Peyer's patch (tissue), 4 donors: ENCODE measurements at regions not wholly inside any gene's neighbourhood (a gene's known extent, or its start where the extent isn't known, plus 50 kb on each side); places are given as distances from the start of the nearest gene placed in this dataset.

Experiments used
- DNase-seq, 3 donors: peaks; one replicate each; pipeline ENCODE4 v3.0.0-alpha.2; 2017 to 2019
- H3K27ac ChIP-seq, 4 donors: fragments of 200-600 bp; sonication (generic); one replicate each; pipeline ENCODE4 v1.5.1; 2016 to 2019
- H3K27me3 ChIP-seq, 2 donors: fragments of 200-600 bp; sonication (generic); one replicate each; pipeline ENCODE4 v1.5.1; 2019
- H3K36me3 ChIP-seq, 3 donors: fragments of 200-600 bp; sonication (generic); one replicate each; pipeline ENCODE4 v1.5.1; 2016 to 2019
- H3K4me1 ChIP-seq, 4 donors: fragments of 200-600 bp; sonication (generic); one replicate each; pipeline ENCODE4 v1.5.1; 2016 to 2019
- H3K4me3 ChIP-seq, 4 donors: fragments of 200-600 bp; sonication (generic); 1 replicate in 3 of 4; 2 replicates in 1 of 4; pipeline ENCODE4 v1.5.1; 2016 to 2019; ENCODE audit warnings: mild to moderate bottlenecking in 1 of 4
- H3K9me3 ChIP-seq, 4 donors: fragments of 200-600 bp; sonication (generic); one replicate each; pipeline ENCODE4 v1.5.1; 2016 to 2019; ENCODE audit warnings: mild to moderate bottlenecking in 1 of 4
- POLR2A ChIP-seq, 2 donors: fragments of 450-650 bp; IDR thresholded peaks; one replicate each; pipeline ENCODE4 v1.5.1; 2017; ENCODE audit warnings: antibody characterized with exemption in 2 of 2, mild to moderate bottlenecking in 2 of 2, moderate library complexity in 2 of 2
- TF ChIP-seq, protein P1 (sequence below), 6 experiments: fragments of 450-650 bp in 4 of 6; fragments of 200-600 bp in 2 of 6; sonication (generic) in 1 of 6; IDR thresholded peaks; one replicate each; pipeline ENCODE4 v1.5.1; 2017 to 2019; ENCODE audit warnings: antibody characterized with exemption in 6 of 6, mild to moderate bottlenecking in 3 of 6, moderate library complexity in 1 of 6

DNA sequence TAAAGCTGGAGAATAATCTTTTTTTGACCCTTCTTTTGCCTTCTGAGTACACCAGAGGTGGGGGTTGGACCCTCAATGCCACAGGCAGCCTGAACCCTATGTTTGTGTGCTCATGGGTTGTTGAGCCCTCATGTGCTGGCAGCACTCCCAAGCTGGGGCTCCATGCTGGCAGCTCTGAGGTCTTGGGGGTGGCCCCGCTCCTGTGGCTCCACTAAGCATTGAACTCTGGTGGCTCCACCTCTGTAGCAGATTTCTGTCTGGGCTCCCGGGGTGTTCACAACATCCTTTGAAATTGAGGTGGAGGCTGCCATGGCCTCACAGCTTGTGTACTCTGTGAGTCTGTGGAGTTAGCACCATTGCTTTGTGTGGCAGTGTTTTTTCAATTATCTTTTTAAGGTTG lies 557.4 kb upstream of the SEL1L start:
- TF ChIP-seq POLR2A (IDR thresholded peaks at IDR 0.05) = no peak
- TF ChIP-seq, protein P1, sequence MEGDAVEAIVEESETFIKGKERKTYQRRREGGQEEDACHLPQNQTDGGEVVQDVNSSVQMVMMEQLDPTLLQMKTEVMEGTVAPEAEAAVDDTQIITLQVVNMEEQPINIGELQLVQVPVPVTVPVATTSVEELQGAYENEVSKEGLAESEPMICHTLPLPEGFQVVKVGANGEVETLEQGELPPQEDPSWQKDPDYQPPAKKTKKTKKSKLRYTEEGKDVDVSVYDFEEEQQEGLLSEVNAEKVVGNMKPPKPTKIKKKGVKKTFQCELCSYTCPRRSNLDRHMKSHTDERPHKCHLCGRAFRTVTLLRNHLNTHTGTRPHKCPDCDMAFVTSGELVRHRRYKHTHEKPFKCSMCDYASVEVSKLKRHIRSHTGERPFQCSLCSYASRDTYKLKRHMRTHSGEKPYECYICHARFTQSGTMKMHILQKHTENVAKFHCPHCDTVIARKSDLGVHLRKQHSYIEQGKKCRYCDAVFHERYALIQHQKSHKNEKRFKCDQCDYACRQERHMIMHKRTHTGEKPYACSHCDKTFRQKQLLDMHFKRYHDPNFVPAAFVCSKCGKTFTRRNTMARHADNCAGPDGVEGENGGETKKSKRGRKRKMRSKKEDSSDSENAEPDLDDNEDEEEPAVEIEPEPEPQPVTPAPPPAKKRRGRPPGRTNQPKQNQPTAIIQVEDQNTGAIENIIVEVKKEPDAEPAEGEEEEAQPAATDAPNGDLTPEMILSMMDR (IDR thresholded peaks at IDR 0.05) = no peak
- H3K4me1 ChIP-seq = no peaks in the 10 kb centered on the region
- H3K36me3 ChIP-seq = no peaks in the 10 kb centered on the region
- H3K9me3 ChIP-seq = no peaks in the 10 kb centered on the region
- no peak overlapping the region for H3K4me3 ChIP-seq
- H3K27ac ChIP-seq = no peak overlapping the region
- DNase-seq = no peak
- no peaks in the 10 kb centered on the region for H3K27me3 ChIP-seq

DNA sequence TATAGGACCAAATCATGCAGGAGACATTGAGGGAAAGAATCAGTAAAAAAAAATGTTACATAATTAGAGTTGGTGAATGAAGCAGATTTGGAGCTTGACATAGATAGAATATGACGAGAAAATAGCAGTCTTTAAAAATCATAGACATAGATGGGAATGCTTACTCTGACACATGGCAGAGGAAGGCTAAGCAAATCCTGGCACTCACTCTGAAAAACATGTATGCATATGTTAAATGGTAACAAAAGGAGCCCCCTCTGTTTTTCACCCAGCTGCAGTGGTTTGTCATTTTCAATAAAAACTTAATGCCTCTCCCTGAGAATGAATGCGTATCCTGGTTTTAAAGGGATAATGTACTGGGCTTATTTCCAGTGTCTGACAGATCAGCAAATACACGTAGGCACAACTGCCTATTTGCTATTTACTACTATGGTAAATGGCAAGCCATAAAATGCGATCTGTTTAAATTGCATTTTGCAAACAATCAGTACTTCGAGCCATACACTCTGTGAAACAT lies 561.2 kb upstream of the SEL1L start:
- Histone ChIP-seq H3K4me1 (no peaks in the 10 kb centered on the region), H3K36me3 (no peaks in the 10 kb centered on the region), H3K27me3 (no peaks in the 10 kb centered on the region), H3K4me3 (no peak overlapping the region), H3K27ac (no peak overlapping the region), H3K9me3 (no peaks in the 10 kb centered on the region)
- TF ChIP-seq, protein P1 (IDR thresholded peaks at IDR 0.05) = no peak
- TF ChIP-seq POLR2A (IDR thresholded peaks at IDR 0.05) = no peak
- DNase-seq = no peak

DNA sequence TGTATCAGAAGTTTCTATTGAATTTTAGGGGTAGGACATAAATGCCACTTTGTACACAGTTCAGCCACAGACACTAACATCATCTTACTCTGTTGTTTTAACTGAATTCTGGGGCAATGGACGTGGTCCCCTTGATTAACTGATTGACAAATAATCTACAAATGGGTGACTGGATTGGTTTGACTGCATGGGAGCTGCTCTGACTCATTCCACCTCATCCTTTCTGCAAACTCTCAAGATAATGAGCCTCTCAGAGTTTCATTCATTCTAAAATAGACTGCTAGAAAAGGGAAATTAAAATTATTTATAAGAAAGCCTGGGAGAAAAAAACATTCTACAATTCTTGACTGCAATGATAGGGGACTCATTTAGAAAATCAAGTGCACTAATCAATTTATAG lies 570.4 kb upstream of the SEL1L start:
- Histone ChIP-seq H3K27me3 (no peaks in the 10 kb centered on the region), H3K36me3 (no peaks in the 10 kb centered on the region), H3K9me3 (no peaks in the 10 kb centered on the region), H3K4me1 (no peaks in the 10 kb centered on the region), H3K27ac (no peak overlapping the region), H3K4me3 (no peak overlapping the region)
- DNase-seq = no peak
- TF ChIP-seq, protein P1 (IDR thresholded peaks at IDR 0.05) = no peak
- TF ChIP-seq POLR2A (IDR thresholded peaks at IDR 0.05) = no peak

DNA sequence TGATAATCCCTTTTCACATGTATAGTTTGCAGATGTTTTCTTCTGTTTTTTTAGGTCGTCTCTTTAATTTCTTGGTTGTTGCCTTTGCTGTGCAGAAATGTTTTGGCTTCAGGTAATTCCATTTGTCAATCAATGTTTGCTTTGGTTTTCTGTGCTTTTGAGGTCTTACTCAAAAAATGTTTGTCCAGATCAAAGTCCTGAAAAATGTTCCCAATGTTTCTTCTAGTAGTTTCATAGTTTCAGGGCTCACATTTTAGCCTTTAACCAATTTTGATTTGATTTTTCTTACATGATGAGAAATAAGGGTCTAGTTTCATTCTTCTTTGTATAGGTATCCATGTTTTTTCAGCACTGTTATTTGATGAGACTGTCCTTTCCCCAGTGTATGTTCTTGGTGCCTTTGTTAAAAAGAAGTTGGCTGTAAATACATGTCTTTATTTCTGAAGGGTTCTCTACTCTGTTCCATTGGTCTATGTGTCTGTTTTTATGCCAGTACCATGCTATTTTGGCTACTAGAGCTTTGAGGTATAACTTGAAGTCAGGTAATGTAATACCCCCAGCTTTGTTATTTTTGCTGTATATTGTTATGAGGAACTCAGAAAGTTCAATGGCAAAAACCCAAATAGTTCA lies 578.7 kb upstream of the SEL1L start:
- DNase-seq = no peak
- H3K27me3 ChIP-seq = no peaks in the 10 kb centered on the region
- TF ChIP-seq POLR2A (IDR thresholded peaks at IDR 0.05) = no peak
- TF ChIP-seq, protein P1 (IDR thresholded peaks at IDR 0.05) = no peak
- H3K36me3 ChIP-seq = no peaks in the 10 kb centered on the region
- H3K4me3 ChIP-seq = no peak overlapping the region
- H3K4me1 ChIP-seq = no peaks in the 10 kb centered on the region
- no peak overlapping the region for H3K27ac ChIP-seq
- no peaks in the 10 kb centered on the region for H3K9me3 ChIP-seq

DNA sequence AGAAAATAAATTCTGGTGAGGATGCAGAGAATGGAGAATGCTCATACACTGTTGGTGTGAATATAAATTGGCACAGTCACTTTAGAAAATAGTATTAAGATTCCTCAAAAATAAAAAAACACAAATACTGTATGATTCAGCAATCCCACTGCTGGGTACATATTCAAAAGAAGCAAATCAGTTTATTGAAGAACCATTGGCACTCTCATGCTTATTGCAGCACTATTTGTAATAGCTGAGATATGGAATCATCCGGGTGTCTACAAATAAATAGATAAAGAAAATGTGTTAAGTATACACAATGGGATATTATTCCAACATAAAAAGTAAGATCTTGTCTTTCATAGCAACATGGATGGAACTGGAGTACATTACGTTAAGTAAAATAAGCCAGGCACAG lies 579.4 kb upstream of the SEL1L start:
- no peaks in the 10 kb centered on the region for H3K4me1 ChIP-seq
- H3K9me3 ChIP-seq = no peaks in the 10 kb centered on the region
- H3K27me3 ChIP-seq = no peaks in the 10 kb centered on the region
- no peak overlapping the region for H3K27ac ChIP-seq
- no peak overlapping the region for H3K4me3 ChIP-seq
- no peak for DNase-seq
- TF ChIP-seq POLR2A (IDR thresholded peaks at IDR 0.05) = no peak
- H3K36me3 ChIP-seq = no peaks in the 10 kb centered on the region

DNA sequence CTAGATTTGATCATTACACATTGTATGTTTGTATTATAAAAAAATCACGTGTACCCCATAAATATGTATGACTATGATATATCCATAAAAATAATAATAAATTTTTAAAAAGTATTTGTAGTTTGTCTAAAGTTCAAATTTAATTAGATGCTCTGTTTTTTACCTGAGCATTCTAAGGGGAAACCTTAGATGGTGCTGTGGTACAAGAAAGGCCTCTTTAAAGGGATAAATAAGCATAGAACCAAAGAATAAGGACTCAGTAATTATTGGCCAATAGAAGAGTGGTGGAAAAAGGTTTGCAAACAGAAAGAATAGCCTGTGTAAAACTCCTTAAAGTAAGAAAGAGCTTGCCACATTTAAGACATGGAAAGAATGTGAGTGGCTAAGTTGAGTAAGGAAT lies 580.1 kb upstream of the SEL1L start:
- H3K4me1 ChIP-seq = no peaks in the 10 kb centered on the region
- TF ChIP-seq, protein P1 (IDR thresholded peaks at IDR 0.05) = no peak
- no peak for TF ChIP-seq POLR2A (IDR thresholded peaks at IDR 0.05)
- no peak for DNase-seq
- H3K4me3 ChIP-seq = no peak overlapping the region
- no peaks in the 10 kb centered on the region for H3K27me3 ChIP-seq
- H3K27ac ChIP-seq = no peak overlapping the region
- H3K9me3 ChIP-seq = no peaks in the 10 kb centered on the region
- H3K36me3 ChIP-seq = no peaks in the 10 kb centered on the region
